ENCODE measurements at regions not wholly inside any gene's neighbourhood (a gene's known extent, or its start where the extent isn't known, plus 50 kb on each side); places are given as distances from the start of the nearest gene placed in this dataset.
"Not testable (repeated sequence)": the region's sequence is repeated elsewhere in the genome, so short reads cannot be mapped to it uniquely, and the experiment has no call there.

DNA sequence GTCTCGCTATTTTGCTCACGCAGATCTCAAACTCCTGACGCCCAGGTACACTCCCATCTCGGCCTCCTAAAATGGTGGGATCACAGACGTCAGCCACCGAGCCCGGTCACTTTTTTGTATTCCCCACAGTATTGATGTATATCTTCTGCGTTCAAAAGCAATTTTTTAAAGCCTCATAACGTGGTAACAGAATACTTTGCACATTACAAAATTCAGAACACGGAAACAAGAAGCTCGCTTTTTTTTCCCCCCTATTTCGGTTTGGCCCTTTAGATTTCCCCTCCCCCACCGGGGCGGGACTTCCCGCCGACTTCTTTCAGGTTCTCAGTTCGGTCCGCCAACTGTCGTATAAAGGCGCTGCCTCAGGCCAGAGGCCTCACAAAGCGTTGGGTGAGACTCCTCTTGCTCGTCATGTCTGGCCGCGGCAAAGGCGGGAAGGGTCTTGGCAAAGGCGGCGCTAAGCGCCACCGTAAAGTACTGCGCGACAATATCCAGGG, 88.4 kb downstream of the OR2B2 start (continued):
- TF ChIP-seq, protein P1, sequence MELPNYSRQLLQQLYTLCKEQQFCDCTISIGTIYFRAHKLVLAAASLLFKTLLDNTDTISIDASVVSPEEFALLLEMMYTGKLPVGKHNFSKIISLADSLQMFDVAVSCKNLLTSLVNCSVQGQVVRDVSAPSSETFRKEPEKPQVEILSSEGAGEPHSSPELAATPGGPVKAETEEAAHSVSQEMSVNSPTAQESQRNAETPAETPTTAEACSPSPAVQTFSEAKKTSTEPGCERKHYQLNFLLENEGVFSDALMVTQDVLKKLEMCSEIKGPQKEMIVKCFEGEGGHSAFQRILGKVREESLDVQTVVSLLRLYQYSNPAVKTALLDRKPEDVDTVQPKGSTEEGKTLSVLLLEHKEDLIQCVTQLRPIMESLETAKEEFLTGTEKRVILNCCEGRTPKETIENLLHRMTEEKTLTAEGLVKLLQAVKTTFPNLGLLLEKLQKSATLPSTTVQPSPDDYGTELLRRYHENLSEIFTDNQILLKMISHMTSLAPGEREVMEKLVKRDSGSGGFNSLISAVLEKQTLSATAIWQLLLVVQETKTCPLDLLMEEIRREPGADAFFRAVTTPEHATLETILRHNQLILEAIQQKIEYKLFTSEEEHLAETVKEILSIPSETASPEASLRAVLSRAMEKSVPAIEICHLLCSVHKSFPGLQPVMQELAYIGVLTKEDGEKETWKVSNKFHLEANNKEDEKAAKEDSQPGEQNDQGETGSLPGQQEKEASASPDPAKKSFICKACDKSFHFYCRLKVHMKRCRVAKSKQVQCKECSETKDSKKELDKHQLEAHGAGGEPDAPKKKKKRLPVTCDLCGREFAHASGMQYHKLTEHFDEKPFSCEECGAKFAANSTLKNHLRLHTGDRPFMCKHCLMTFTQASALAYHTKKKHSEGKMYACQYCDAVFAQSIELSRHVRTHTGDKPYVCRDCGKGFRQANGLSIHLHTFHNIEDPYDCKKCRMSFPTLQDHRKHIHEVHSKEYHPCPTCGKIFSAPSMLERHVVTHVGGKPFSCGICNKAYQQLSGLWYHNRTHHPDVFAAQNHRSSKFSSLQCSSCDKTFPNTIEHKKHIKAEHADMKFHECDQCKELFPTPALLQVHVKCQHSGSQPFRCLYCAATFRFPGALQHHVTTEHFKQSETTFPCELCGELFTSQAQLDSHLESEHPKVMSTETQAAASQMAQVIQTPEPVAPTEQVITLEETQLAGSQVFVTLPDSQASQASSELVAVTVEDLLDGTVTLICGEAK (IDR thresholded peaks at IDR 0.05) = not testable (repeated sequence)
- TF ChIP-seq, protein P1 (CRISPR knock-in tag; IDR thresholded peaks at IDR 0.05) = 0 out of 2 replicates have a peak, but pooled peaks have one; percentile 31
- peak; percentile 59; the same call in 1 of the 2 replicates for TF ChIP-seq NFKB2 (CRISPR knock-in tag; IDR thresholded peaks at IDR 0.05; ENCODE audit: borderline replicate concordance)
- TF ChIP-seq SAP130 (CRISPR knock-in tag; IDR thresholded peaks at IDR 0.05; ENCODE audit: low read depth) = peak; percentile 90
- TF ChIP-seq, protein P2, sequence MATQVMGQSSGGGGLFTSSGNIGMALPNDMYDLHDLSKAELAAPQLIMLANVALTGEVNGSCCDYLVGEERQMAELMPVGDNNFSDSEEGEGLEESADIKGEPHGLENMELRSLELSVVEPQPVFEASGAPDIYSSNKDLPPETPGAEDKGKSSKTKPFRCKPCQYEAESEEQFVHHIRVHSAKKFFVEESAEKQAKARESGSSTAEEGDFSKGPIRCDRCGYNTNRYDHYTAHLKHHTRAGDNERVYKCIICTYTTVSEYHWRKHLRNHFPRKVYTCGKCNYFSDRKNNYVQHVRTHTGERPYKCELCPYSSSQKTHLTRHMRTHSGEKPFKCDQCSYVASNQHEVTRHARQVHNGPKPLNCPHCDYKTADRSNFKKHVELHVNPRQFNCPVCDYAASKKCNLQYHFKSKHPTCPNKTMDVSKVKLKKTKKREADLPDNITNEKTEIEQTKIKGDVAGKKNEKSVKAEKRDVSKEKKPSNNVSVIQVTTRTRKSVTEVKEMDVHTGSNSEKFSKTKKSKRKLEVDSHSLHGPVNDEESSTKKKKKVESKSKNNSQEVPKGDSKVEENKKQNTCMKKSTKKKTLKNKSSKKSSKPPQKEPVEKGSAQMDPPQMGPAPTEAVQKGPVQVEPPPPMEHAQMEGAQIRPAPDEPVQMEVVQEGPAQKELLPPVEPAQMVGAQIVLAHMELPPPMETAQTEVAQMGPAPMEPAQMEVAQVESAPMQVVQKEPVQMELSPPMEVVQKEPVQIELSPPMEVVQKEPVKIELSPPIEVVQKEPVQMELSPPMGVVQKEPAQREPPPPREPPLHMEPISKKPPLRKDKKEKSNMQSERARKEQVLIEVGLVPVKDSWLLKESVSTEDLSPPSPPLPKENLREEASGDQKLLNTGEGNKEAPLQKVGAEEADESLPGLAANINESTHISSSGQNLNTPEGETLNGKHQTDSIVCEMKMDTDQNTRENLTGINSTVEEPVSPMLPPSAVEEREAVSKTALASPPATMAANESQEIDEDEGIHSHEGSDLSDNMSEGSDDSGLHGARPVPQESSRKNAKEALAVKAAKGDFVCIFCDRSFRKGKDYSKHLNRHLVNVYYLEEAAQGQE (IDR thresholded peaks at IDR 0.05; ENCODE audit: borderline replicate concordance in 1 of 2, low read depth in 1 of 2, low read length in 2 of 2) = peak in 1 of 2 experiments; percentile 61; a peak in 2 of 4 replicates
- TF ChIP-seq SP5 (CRISPR knock-in tag; IDR thresholded peaks at IDR 0.05; ENCODE audit: borderline replicate concordance, low read depth) = peak; percentile 78
- TF ChIP-seq GABPB1 (CRISPR knock-in tag; IDR thresholded peaks at IDR 0.05) = peak; percentile 82
- 0 out of 2 replicates have a peak, but pooled peaks have one; percentile 73 for TF ChIP-seq RNF219 (CRISPR knock-in tag; IDR thresholded peaks at IDR 0.05)
- TF ChIP-seq NFIC (IDR thresholded peaks at IDR 0.05; ENCODE audit: low read length) = peak; percentile 77
- peak; percentile 26; the same call in 1 of the 2 replicates for TF ChIP-seq ZFP90 (CRISPR knock-in tag; IDR thresholded peaks at IDR 0.05; ENCODE audit: borderline replicate concordance)
- peak; percentile 43 for TF ChIP-seq POLR2AphosphoS5 (IDR thresholded peaks at IDR 0.05; ENCODE audit: low read depth, low read length)
- TF ChIP-seq ZNF501 (CRISPR knock-in tag; IDR thresholded peaks at IDR 0.05) = peak; percentile 80; the same call in 1 of the 2 replicates

All from HepG2 (cell line).